EH (cell line): ENCODE measurements at regions not wholly inside any gene's neighbourhood (a gene's known extent, or its start where the extent isn't known, plus 50 kb on each side); places are given as distances from the start of the nearest gene placed in this dataset.

ENCODE experiments used
- DNase-seq: peaks from one replicate; pipeline ENCODE4 v3.0.0-alpha.2; 2015; ENCODE audit warnings: low read depth

- DNase-seq, result no peak
These were observed 481.9 kb downstream of the ZNF608 start for GRCh38 chr5:124264499-124264898.

GRCh38 chr5:124263680-124264491, 482.6 kb downstream of the ZNF608 start:
- no peak for DNase-seq

GRCh38 chr5:124262991-124263571, 483.4 kb downstream of the ZNF608 start:
- DNase-seq, result no peak

GRCh38 chr5:124262470-124262869, 484.0 kb downstream of the ZNF608 start:
- no peak for DNase-seq

- no peak for DNase-seq
These were observed 484.6 kb downstream of the ZNF608 start for GRCh38 chr5:124261848-124262247.

GRCh38 chr5:124260921-124261515, 485.4 kb downstream of the ZNF608 start:
- no peak for DNase-seq

- DNase-seq, result no peak
These were observed 487.4 kb downstream of the ZNF608 start for GRCh38 chr5:124259017-124259416.

- DNase-seq, result no peak
These were observed 489.4 kb downstream of the ZNF608 start for GRCh38 chr5:124257048-124257447.

GRCh38 chr5:124253203-124253810, 493.1 kb downstream of the ZNF608 start:
- no peak for DNase-seq

- no peak for DNase-seq
These were observed 493.7 kb downstream of the ZNF608 start for GRCh38 chr5:124252747-124253146.

- DNase-seq, result no peak
These were observed 494.2 kb downstream of the ZNF608 start for GRCh38 chr5:124252191-124252638.

- no peak for DNase-seq
These were observed 501.2 kb downstream of the ZNF608 start for GRCh38 chr5:124245276-124245675.

GRCh38 chr5:124240732-124241131, 505.7 kb downstream of the ZNF608 start:
- no peak for DNase-seq

GRCh38 chr5:124239572-124239971, 506.9 kb downstream of the ZNF608 start:
- DNase-seq, result no peak

GRCh38 chr5:124238350-124238749, 508.1 kb downstream of the ZNF608 start:
- no peak for DNase-seq

GRCh38 chr5:124237206-124237695, 509.2 kb downstream of the ZNF608 start:
- no peak for DNase-seq

- DNase-seq, result no peak
These were observed 509.9 kb downstream of the ZNF608 start for GRCh38 chr5:124236361-124237205.

GRCh38 chr5:124235576-124235975, 510.9 kb downstream of the ZNF608 start:
- DNase-seq, result no peak

GRCh38 chr5:124234770-124235562, 511.5 kb downstream of the ZNF608 start:
- no peak for DNase-seq

GRCh38 chr5:124234022-124234769, 512.2 kb downstream of the ZNF608 start:
- no peak for DNase-seq
